ENCODE measurements at regions not wholly inside any gene's neighbourhood (a gene's known extent, or its start where the extent isn't known, plus 50 kb on each side); places are given as distances from the start of the nearest gene placed in this dataset.

GRCh38 chr4:189519186-189519585, 421.5 kb upstream of the FRG1 start:
- TF ChIP-seq EP300 (IDR thresholded peaks at IDR 0.05) (no peak), POLR2A (IDR thresholded peaks at IDR 0.05) (no peak)
- TF ChIP-seq, protein P1, sequence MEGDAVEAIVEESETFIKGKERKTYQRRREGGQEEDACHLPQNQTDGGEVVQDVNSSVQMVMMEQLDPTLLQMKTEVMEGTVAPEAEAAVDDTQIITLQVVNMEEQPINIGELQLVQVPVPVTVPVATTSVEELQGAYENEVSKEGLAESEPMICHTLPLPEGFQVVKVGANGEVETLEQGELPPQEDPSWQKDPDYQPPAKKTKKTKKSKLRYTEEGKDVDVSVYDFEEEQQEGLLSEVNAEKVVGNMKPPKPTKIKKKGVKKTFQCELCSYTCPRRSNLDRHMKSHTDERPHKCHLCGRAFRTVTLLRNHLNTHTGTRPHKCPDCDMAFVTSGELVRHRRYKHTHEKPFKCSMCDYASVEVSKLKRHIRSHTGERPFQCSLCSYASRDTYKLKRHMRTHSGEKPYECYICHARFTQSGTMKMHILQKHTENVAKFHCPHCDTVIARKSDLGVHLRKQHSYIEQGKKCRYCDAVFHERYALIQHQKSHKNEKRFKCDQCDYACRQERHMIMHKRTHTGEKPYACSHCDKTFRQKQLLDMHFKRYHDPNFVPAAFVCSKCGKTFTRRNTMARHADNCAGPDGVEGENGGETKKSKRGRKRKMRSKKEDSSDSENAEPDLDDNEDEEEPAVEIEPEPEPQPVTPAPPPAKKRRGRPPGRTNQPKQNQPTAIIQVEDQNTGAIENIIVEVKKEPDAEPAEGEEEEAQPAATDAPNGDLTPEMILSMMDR (IDR thresholded peaks at IDR 0.05): no peak
- no peaks in the 10 kb centered on the region for H3K9me3 ChIP-seq
- H3K4me1 ChIP-seq (ENCODE audit: insufficient read depth): peaks cover 2% of the 10 kb centered on the region
- WGBS, 3 donors: 88 to 92% (median 90%) methylated on average over 2 of the region's 2 CpGs
- intact Hi-C loops (cut with DNase I): no loop called here
- no peak for DNase-seq
- H3K27ac ChIP-seq: no peak overlapping the region
- no peaks in the 10 kb centered on the region for H3K36me3 ChIP-seq
- no peak overlapping the region for H3K4me3 ChIP-seq
- no peaks in the 10 kb centered on the region for H3K27me3 ChIP-seq

- no peak overlapping the region for H3K27ac ChIP-seq
- no peak for TF ChIP-seq EP300 (IDR thresholded peaks at IDR 0.05)
- TF ChIP-seq, protein P1 (IDR thresholded peaks at IDR 0.05): no peak
- no peak for TF ChIP-seq POLR2A (IDR thresholded peaks at IDR 0.05)
- H3K4me3 ChIP-seq: no peak overlapping the region
- no peaks in the 10 kb centered on the region for H3K27me3 ChIP-seq
- no peak for DNase-seq
- intact Hi-C loops (cut with DNase I): no loop called here
- no peaks in the 10 kb centered on the region for H3K4me1 ChIP-seq (ENCODE audit: insufficient read depth)
- 75 to 88% (median 76%) methylated on average over 4 of the region's 4 CpGs for WGBS, 3 donors
- H3K36me3 ChIP-seq: no peaks in the 10 kb centered on the region
- H3K9me3 ChIP-seq: no peaks in the 10 kb centered on the region
Observed at GRCh38 chr4:189525304-189525703, 415.4 kb upstream of the FRG1 start.

- intact Hi-C loops (cut with DNase I): no loop called here
- H3K9me3 ChIP-seq: no peaks in the 10 kb centered on the region
Observed at GRCh38 chr4:189530848-189531247, 409.8 kb upstream of the FRG1 start.

DNA sequence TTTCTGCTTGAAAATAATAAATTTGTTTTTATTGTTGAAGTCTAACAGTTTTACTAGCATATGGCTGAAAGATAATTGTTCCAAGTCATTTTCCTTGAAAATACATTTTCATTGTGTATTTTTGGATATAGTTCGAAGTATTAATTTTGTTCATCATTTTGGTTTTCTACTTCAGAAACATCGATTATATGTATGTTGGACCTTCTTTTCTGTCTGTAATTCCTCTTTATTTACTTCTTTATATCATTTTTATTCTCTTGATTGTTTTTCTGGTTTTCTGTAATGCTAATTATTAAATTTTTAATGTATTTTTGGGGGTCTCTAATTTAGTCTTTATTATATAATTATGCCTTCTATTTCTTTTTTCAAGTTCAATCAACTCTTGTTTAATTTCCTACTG, 407.1 kb upstream of the FRG1 start:
- TF ChIP-seq EP300 (IDR thresholded peaks at IDR 0.05) (no peak), POLR2A (IDR thresholded peaks at IDR 0.05) (no peak)
- TF ChIP-seq, protein P1 (IDR thresholded peaks at IDR 0.05): no peak
- Histone ChIP-seq H3K27ac (no peak overlapping the region), H3K4me1 (ENCODE audit: insufficient read depth) (no peaks in the 10 kb centered on the region), H3K4me3 (no peak overlapping the region), H3K9me3 (no peaks in the 10 kb centered on the region), H3K27me3 (no peaks in the 10 kb centered on the region), H3K36me3 (no peaks in the 10 kb centered on the region)
- 95 to 98% (median 96%) methylated on average over 2 of the region's 2 CpGs for WGBS, 3 donors
- intact Hi-C loops (cut with DNase I): no loop called here
- no peak for DNase-seq

More at GRCh38 chr4:189530848-189531247, 409.8 kb upstream of the FRG1 start:
- no peak for DNase-seq
- Histone ChIP-seq H3K27ac (no peak overlapping the region), H3K27me3 (no peaks in the 10 kb centered on the region), H3K36me3 (no peaks in the 10 kb centered on the region), H3K4me3 (no peak overlapping the region), H3K4me1 (ENCODE audit: insufficient read depth) (no peaks in the 10 kb centered on the region)
- TF ChIP-seq POLR2A (IDR thresholded peaks at IDR 0.05) (no peak), EP300 (IDR thresholded peaks at IDR 0.05) (no peak)
- TF ChIP-seq, protein P1 (IDR thresholded peaks at IDR 0.05): no peak
- WGBS, 3 donors: 22 to 43% (median 27%) methylated on average over 2 of the region's 2 CpGs
